HG03354 (cell line): ENCODE measurements at regions not wholly inside any gene's neighbourhood (a gene's known extent, or its start where the extent isn't known, plus 50 kb on each side); places are given as distances from the start of the nearest gene placed in this dataset.

Source experiments
- ATAC-seq: cut with Tn5 transposase; IDR thresholded peaks from one replicate; pipeline ENCODE4 v1.9.1; 2021; ENCODE audit warnings: mild to moderate bottlenecking; ENCODE audit not compliant: unreplicated experiment, poor library complexity, severe bottlenecking

GRCh38 chr3:151935446-151935845 lies 62.0 kb downstream of the SUCNR1 start:
- no peak for ATAC-seq

GRCh38 chr3:151940481-151940880 lies 67.0 kb downstream of the SUCNR1 start:
- no peak for ATAC-seq

GRCh38 chr3:151943539-151943938 lies 70.1 kb downstream of the SUCNR1 start:
- no peak for ATAC-seq

GRCh38 chr3:151944356-151944755 lies 70.9 kb downstream of the SUCNR1 start:
- ATAC-seq: no peak

GRCh38 chr3:151946606-151947005 lies 73.2 kb downstream of the SUCNR1 start:
- no peak for ATAC-seq

- ATAC-seq: no peak
These were observed 76.3 kb downstream of the SUCNR1 start for GRCh38 chr3:151949706-151950105.

GRCh38 chr3:151955356-151955755 lies 81.9 kb downstream of the SUCNR1 start:
- ATAC-seq: no peak

GRCh38 chr3:151960961-151961580 lies 87.6 kb downstream of the SUCNR1 start:
- ATAC-seq: no peak

- no peak for ATAC-seq
These were observed 88.9 kb downstream of the SUCNR1 start for GRCh38 chr3:151962352-151962751.

GRCh38 chr3:151962912-151963311 lies 89.5 kb downstream of the SUCNR1 start:
- no peak for ATAC-seq

- ATAC-seq: no peak
These were observed 91.3 kb downstream of the SUCNR1 start for GRCh38 chr3:151964743-151965142.

GRCh38 chr3:151969026-151969642 lies 95.7 kb downstream of the SUCNR1 start:
- no peak for ATAC-seq

- ATAC-seq: no peak
These were observed 98.6 kb downstream of the SUCNR1 start for GRCh38 chr3:151971814-151972579.

GRCh38 chr3:151974067-151974466 lies 100.6 kb downstream of the SUCNR1 start:
- ATAC-seq: no peak

GRCh38 chr3:151976211-151977050 lies 103.0 kb downstream of the SUCNR1 start:
- no peak for ATAC-seq

GRCh38 chr3:151979906-151980305 lies 106.5 kb downstream of the SUCNR1 start:
- ATAC-seq: no peak

GRCh38 chr3:151983538-151983937 lies 110.1 kb downstream of the SUCNR1 start:
- ATAC-seq: no peak

GRCh38 chr3:151985787-151986430 lies 112.5 kb downstream of the SUCNR1 start:
- no peak for ATAC-seq

GRCh38 chr3:151987893-151988292 lies 114.5 kb downstream of the SUCNR1 start:
- ATAC-seq: no peak

GRCh38 chr3:151989621-151990020 lies 116.2 kb downstream of the SUCNR1 start:
- no peak for ATAC-seq
